Vagina (tissue), 2 donors: ENCODE measurements at regions not wholly inside any gene's neighbourhood (a gene's known extent, or its start where the extent isn't known, plus 50 kb on each side); places are given as distances from the start of the nearest gene placed in this dataset. TPM values are rescaled to one million over a fixed set of nuclear protein-coding genes. Genes with fewer than 3 reads are reported as not detected.
"Not testable (repeated sequence)": the region's sequence is repeated elsewhere in the genome, so short reads cannot be mapped to it uniquely, and the experiment has no call there.

ENCODE experiments used
- DNase-seq, 2 donors: peaks; one replicate each; pipeline ENCODE4 v3.0.0-alpha.2; 2017; ENCODE audit errors: extremely low spot score in 2 of 2
- H3K27ac ChIP-seq: fragments of 200-600 bp; sonication (generic); one replicate; pipeline ENCODE4 v1.5.1; 2019
- H3K27me3 ChIP-seq: fragments of 200-600 bp; sonication (generic); one replicate; pipeline ENCODE4 v1.5.1; 2019
- H3K36me3 ChIP-seq, 2 donors: fragments of 200-600 bp; sonication (generic); one replicate each; pipeline ENCODE4 v1.5.1; 2017 to 2019
- H3K4me1 ChIP-seq: fragments of 200-600 bp; sonication (generic); one replicate; pipeline ENCODE4 v1.5.1; 2019
- H3K4me3 ChIP-seq, 2 donors: fragments of 200-600 bp; sonication (generic); 1 replicate in 1 of 2; 2 replicates in 1 of 2; pipeline ENCODE4 v1.5.1; 2016 to 2019
- H3K9me3 ChIP-seq: fragments of 200-600 bp; sonication (generic); one replicate; pipeline ENCODE4 v1.5.1; 2019
- intact Hi-C: fragments of 100-400 bp; cut with DNase I; formaldehyde crosslinking; loops from one replicate; pipeline ENCODE4 v1.15.1; 2023
- small RNA-seq: library from RNA; depleted of rRNA; stranded (forward); fragments of <200 nt; gene quantifications from one replicate; pipeline ENCODE3, GENCODE V24; 2016

DNA sequence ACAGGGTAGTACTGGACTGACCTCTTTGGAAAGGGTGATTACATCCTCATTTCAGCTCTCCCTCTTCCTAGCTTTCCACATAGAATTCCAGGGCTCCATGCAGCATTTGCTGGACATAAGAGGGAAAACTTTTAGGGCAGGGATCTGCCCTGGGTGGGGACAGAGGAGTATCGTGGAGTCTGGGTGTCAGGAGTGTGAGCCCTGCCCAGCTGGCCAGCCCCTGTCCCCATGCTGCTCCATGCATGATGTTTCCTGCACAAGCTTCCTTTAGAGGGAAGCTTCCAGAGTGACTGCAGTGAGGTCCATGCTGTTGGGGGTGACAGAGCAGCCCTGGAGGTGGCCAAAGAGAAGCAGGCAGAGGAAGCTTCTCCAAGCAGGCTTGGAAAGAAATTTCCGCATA lies 214.5 kb downstream of the POTEH start:
- H3K4me1 ChIP-seq, H3K27me3 ChIP-seq, H3K9me3 ChIP-seq, intact Hi-C loops, H3K36me3 ChIP-seq, H3K4me3 ChIP-seq, H3K27ac ChIP-seq, DNase-seq: not testable (repeated sequence)

GRCh38 chr22:15911704-15912103 lies 221.9 kb downstream of the POTEH start:
- H3K4me1 ChIP-seq, DNase-seq, H3K36me3 ChIP-seq, H3K4me3 ChIP-seq, H3K9me3 ChIP-seq, intact Hi-C loops, H3K27me3 ChIP-seq, H3K27ac ChIP-seq: not testable (repeated sequence)

DNA sequence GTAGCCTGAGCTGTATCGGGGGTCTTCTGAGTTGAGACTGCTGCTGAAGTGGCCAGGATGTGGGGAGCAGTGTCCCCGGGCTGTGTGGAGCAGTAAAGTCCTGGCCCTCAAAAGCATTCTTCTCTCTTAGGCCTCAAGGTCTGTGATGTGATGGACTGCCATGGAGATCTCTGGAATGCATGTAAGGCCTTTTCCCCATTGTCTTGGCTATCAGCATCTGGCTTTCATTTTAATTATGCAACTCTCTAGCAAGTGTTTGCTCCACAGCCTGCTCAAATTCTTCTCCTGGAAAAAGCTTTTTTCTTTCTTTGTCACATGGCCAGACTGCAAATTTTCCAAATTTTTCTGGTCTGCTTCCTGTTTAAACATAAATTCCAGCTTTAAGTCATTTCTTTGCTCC lies 229.3 kb downstream of the POTEH start:
- H3K4me1 ChIP-seq, H3K36me3 ChIP-seq, H3K4me3 ChIP-seq, H3K27me3 ChIP-seq, H3K27ac ChIP-seq, H3K9me3 ChIP-seq, DNase-seq, intact Hi-C loops: not testable (repeated sequence)

DNA sequence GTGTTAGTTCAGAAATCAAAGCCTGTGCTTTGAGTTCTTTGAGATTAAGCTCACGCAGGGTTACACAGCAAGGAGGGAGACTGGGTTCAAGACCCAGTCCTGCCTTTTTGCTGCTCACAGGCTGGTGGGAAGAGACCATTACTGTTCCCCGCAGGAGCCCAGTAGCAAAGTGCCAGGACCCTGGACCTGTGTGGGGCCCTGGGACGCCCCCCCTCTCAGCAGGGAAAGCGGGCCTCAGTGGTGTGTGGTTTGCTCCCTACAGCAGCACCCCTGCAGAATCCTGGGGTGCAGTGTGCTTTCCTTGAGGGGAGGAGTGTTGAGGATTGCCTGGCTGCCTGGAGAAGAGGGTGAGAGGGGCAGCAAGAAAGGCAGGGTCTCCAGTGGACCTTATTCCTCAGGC lies 231.1 kb downstream of the POTEH start:
- intact Hi-C loops, H3K4me1 ChIP-seq, H3K36me3 ChIP-seq, DNase-seq, H3K27me3 ChIP-seq, H3K27ac ChIP-seq, H3K4me3 ChIP-seq, H3K9me3 ChIP-seq: not testable (repeated sequence)

- H3K4me3 ChIP-seq, H3K4me1 ChIP-seq, DNase-seq, H3K27me3 ChIP-seq, intact Hi-C loops, H3K36me3 ChIP-seq, H3K9me3 ChIP-seq, H3K27ac ChIP-seq: not testable (repeated sequence)
These were observed 232.3 kb downstream of the POTEH start for GRCh38 chr22:15922132-15922531.

GRCh38 chr22:15922666-15923065 lies 232.8 kb downstream of the POTEH start:
- H3K27ac ChIP-seq, intact Hi-C loops: not testable (repeated sequence)

DNA sequence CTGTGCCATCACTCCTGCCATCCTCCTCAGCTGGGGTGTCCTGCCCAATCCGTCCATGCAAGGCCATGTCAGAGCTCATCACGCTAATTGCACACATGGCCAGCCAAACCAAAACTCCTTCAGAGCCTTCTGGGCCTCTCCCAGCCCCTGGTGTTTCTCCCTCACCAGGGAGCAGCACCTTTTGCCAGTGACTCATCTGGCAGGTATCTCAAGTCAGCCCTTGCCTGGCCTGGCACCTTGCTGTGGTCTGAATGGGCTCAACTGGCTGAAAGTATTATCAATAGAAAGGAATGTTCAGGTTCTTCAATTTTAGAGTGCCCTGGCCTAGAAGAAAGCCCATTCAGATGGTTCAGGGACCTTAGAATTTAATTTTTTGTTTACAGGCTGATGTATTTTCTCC lies 235.0 kb downstream of the POTEH start:
- H3K27me3 ChIP-seq, H3K9me3 ChIP-seq, H3K27ac ChIP-seq, H3K36me3 ChIP-seq, H3K4me1 ChIP-seq, H3K4me3 ChIP-seq, intact Hi-C loops, DNase-seq: not testable (repeated sequence)

More at GRCh38 chr22:15922666-15923065, 232.8 kb downstream of the POTEH start:
- not testable (repeated sequence) for H3K36me3 ChIP-seq, H3K4me3 ChIP-seq, H3K9me3 ChIP-seq, DNase-seq, H3K27me3 ChIP-seq, H3K4me1 ChIP-seq

DNA sequence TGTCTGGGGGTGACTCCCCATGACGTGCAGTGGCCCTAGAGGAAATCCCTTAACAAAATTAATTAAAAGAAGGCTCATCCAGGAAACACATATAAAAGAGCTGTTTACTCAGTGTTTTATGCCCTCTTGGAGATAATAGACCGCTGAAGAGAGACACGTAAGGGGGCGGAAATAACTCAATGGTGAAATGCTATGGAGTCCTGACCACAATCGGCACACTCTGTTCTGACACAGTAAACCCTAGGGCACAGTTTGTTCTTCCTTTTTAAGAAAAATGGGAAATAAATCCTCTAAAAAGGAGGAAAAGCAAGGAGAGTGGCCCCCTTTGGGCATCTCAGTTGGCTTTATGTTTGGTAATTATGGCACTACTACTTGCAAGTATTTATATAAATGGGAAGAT lies 237.3 kb downstream of the POTEH start:
- DNase-seq, H3K4me3 ChIP-seq, H3K36me3 ChIP-seq, H3K4me1 ChIP-seq, intact Hi-C loops, H3K27me3 ChIP-seq, H3K27ac ChIP-seq, H3K9me3 ChIP-seq: not testable (repeated sequence)

Small RNA genes in the stretch of these regions (small RNA-seq; reads per million reads assigned to genes)
- gene AP000522.1, result not detected
